Glutamatergic neuron (in vitro differentiated cells): ENCODE measurements at regions not wholly inside any gene's neighbourhood (a gene's known extent, or its start where the extent isn't known, plus 50 kb on each side); places are given as distances from the start of the nearest gene placed in this dataset.

ENCODE experiments used
- DNase-seq: peaks from one replicate; pipeline ENCODE4 v3.0.0; 2022
- H3K27ac Mint-ChIP-seq: one replicate; pipeline ENCODE4 v1.8.0; 2020; ENCODE audit warnings: mild to moderate bottlenecking, mixed read lengths, inconsistent platforms; ENCODE audit not compliant: unreplicated experiment
- H3K27me3 Mint-ChIP-seq: one replicate; pipeline ENCODE4 v1.8.0; 2020; ENCODE audit warnings: mild to moderate bottlenecking, moderate library complexity, mixed read lengths, inconsistent platforms; ENCODE audit not compliant: unreplicated experiment
- H3K36me3 Mint-ChIP-seq: one replicate; pipeline ENCODE4 v1.8.0; 2020; ENCODE audit warnings: mild to moderate bottlenecking, mixed read lengths, inconsistent platforms; ENCODE audit not compliant: unreplicated experiment
- H3K4me1 Mint-ChIP-seq: one replicate; pipeline ENCODE4 v1.8.0; 2020; ENCODE audit warnings: mild to moderate bottlenecking, low read depth, mixed read lengths, inconsistent platforms; ENCODE audit not compliant: unreplicated experiment
- H3K4me3 Mint-ChIP-seq: one replicate; pipeline ENCODE4 v1.8.0; 2020; ENCODE audit warnings: mild to moderate bottlenecking, mixed read lengths, inconsistent platforms; ENCODE audit not compliant: unreplicated experiment
- H3K9me3 Mint-ChIP-seq: one replicate; pipeline ENCODE4 v1.8.0; 2020; ENCODE audit warnings: mild to moderate bottlenecking, moderate library complexity, mixed read lengths, inconsistent platforms; ENCODE audit not compliant: unreplicated experiment
- CTCF ChIP-seq: fragments of 200-600 bp; sonication (generic); IDR thresholded peaks from one replicate; pipeline ENCODE4 v1.5.0; 2021; ENCODE audit not compliant: partially characterized antibody, unreplicated experiment

- Mint-ChIP-seq H3K9me3 (peaks cover 5% of the 10 kb centered on the region), H3K36me3 (no peaks in the 10 kb centered on the region), H3K4me1 (peaks cover 3% of the 10 kb centered on the region), H3K27me3 (peaks cover 5% of the 10 kb centered on the region), H3K4me3 (peak overlapping the region; percentile 89), H3K27ac (no peak overlapping the region)
- no peak for TF ChIP-seq CTCF
- DNase-seq, result peak; percentile 43
These were observed 180.2 kb upstream of the ALKAL2 start for GRCh38 chr2:467892-468647.

- Mint-ChIP-seq H3K9me3 (peaks cover 3% of the 10 kb centered on the region), H3K4me1 (peaks cover 3% of the 10 kb centered on the region), H3K27me3 (peaks cover 5% of the 10 kb centered on the region), H3K4me3 (peak overlapping the region; percentile 89), H3K27ac (no peak overlapping the region), H3K36me3 (no peaks in the 10 kb centered on the region)
- no peak for DNase-seq
- no peak for TF ChIP-seq CTCF
These were observed 179.6 kb upstream of the ALKAL2 start for GRCh38 chr2:467543-467891.

- no peak for DNase-seq
- peaks cover 5% of the 10 kb centered on the region for H3K27me3 Mint-ChIP-seq
- H3K27ac Mint-ChIP-seq, result no peak overlapping the region
- peaks cover 3% of the 10 kb centered on the region for H3K4me1 Mint-ChIP-seq
- H3K4me3 Mint-ChIP-seq, result no peak overlapping the region
- H3K9me3 Mint-ChIP-seq, result peaks cover 3% of the 10 kb centered on the region
- H3K36me3 Mint-ChIP-seq, result no peaks in the 10 kb centered on the region
- TF ChIP-seq CTCF, result no peak
These were observed 179.2 kb upstream of the ALKAL2 start for GRCh38 chr2:467101-467500.

GRCh38 chr2:464562-465309 lies 176.8 kb upstream of the ALKAL2 start:
- DNase-seq, result no peak
- Mint-ChIP-seq H3K36me3 (peaks cover 8% of the 10 kb centered on the region), H3K4me1 (peaks cover 3% of the 10 kb centered on the region), H3K4me3 (no peak overlapping the region), H3K27me3 (peaks cover 5% of the 10 kb centered on the region), H3K27ac (no peak overlapping the region), H3K9me3 (peaks cover 3% of the 10 kb centered on the region)
- no peak for TF ChIP-seq CTCF

GRCh38 chr2:460861-461260 lies 173.0 kb upstream of the ALKAL2 start:
- peaks cover 4% of the 10 kb centered on the region for H3K4me1 Mint-ChIP-seq
- H3K27ac Mint-ChIP-seq, result no peak overlapping the region
- no peak for TF ChIP-seq CTCF
- no peaks in the 10 kb centered on the region for H3K27me3 Mint-ChIP-seq
- H3K9me3 Mint-ChIP-seq, result peaks cover 3% of the 10 kb centered on the region
- no peak overlapping the region for H3K4me3 Mint-ChIP-seq
- DNase-seq, result no peak
- peaks cover 8% of the 10 kb centered on the region for H3K36me3 Mint-ChIP-seq
